RPMI8226 (cell line): ENCODE measurements at regions not wholly inside any gene's neighbourhood (a gene's known extent, or its start where the extent isn't known, plus 50 kb on each side); places are given as distances from the start of the nearest gene placed in this dataset.
"Not testable (repeated sequence)": the region's sequence is repeated elsewhere in the genome, so short reads cannot be mapped to it uniquely, and the experiment has no call there.

Experiments
- DNase-seq: peaks from one replicate; pipeline ENCODE4 v3.0.0-alpha.2; 2015

DNA sequence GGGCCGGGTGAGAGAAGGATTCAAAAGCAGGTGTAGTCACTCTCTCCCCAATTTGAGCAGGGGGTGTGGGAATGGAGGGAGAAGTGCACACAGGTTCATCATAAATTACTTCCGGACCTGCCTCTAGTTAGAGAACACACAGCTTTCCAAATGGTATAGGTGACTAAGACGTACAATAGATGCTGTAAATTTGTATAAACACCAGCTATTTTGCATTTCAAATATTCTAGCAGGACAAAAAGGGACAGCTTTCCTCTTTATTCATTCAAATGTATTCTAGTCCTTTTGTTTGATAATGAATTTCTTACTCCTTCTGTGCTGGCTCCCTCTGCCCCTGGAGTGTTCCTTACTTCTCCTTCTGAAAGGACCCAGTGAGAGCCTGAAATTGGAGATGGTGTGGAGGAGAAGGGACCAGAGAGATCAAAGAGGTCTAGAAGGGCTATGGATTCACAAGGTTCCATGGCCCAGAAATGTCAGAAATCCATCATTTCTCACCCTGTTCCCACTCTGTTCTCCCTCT is 53.2 kb upstream of the SH3BP4 start:
- DNase-seq, result no peak

DNA sequence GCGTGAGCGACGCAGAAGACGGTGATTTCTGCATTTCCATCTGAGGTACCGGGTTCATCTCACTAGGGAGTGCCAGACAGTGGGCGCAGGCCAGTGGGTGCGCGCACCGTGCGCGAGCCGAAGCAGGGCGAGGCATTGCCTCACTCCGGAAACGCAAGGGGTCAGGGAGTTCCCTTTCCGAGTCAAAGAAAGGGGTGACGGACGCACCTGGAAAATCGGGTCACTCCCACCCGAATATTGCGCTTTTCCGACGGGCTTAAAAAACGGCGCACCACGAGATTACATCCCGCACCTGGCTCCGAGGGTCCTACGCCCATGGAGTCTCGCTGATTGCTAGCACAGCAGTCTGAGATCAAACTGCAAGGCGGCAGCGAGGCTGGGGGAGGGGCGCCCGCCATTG is 63.4 kb upstream of the SH3BP4 start:
- not testable (repeated sequence) for DNase-seq

DNA sequence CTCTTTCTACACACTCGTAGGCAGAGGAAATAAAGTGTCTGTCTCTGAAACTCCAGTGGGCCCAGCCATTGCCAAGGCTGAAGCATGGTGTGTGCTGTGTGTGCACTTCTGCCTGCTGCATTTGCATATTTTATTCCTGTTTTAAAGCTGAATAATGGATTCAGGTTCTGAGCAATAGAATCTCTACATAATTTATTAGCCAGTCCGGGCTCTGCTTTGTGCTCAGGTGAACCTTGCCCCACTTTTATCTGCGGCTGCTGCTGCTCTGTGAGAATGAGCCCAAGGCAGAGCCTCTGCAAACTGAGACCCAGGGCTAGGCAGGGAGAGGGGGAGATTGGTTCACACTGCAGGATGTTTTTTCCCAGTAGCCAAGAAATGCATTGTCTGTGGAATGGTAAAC is 64.6 kb upstream of the SH3BP4 start:
- DNase-seq, result no peak

DNA sequence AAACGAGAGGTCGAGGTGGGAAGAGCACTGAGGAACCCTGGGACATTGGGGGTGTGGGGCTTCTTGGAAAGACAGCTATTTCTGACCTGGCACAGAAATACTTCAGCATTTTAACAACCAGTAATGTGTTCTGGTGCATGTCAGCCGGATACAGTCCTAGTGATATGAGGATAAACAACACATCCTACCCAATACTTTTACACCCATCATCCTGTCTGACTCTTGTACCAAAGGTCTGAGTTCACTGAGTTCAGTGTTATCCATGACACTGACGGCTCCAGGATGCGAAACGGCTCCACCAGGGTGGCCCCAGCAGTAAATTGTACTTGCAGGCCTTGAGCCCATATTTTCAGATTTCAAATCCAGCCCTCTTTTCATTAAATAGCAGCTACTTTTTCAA is 65.9 kb upstream of the SH3BP4 start:
- no peak for DNase-seq

DNA sequence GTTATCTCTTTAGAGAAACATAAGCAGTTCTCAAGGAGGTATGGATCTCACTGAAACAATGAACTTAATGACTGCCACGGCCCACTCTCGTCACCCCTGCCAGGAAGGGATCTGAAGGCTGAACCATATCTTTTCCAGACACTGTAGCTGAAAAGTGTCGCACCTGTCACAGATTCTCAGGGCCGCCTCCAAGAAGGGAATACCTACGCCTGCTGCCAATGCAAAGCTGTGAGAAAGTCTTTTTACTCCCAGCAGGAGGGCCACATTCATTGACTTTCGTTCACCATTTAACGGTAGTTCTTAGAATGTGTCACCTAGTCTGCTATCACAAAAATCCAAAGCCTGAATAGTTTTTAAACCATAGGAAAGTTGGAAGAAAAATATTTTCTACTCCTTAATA is 66.7 kb upstream of the SH3BP4 start:
- DNase-seq, result no peak

DNA sequence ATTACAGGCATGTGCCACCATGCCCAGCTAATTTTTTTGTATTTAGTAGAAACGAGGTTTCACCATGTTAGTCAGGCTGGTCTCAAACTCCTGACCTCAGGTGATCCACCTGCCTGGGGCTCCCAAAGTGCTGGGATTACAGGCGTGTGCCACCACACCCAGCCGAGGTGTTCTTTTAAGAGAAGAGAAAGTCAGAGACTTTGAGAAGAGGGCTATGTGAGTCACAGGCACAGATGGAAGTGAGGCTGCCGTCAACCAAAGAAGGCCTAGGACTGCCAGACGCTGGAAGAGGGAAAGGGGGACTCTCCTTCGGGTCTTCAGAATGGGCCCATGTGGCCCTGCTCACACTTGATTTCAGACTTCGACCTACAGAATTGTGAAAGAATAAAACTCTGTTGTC is 67.2 kb upstream of the SH3BP4 start:
- no peak for DNase-seq

DNA sequence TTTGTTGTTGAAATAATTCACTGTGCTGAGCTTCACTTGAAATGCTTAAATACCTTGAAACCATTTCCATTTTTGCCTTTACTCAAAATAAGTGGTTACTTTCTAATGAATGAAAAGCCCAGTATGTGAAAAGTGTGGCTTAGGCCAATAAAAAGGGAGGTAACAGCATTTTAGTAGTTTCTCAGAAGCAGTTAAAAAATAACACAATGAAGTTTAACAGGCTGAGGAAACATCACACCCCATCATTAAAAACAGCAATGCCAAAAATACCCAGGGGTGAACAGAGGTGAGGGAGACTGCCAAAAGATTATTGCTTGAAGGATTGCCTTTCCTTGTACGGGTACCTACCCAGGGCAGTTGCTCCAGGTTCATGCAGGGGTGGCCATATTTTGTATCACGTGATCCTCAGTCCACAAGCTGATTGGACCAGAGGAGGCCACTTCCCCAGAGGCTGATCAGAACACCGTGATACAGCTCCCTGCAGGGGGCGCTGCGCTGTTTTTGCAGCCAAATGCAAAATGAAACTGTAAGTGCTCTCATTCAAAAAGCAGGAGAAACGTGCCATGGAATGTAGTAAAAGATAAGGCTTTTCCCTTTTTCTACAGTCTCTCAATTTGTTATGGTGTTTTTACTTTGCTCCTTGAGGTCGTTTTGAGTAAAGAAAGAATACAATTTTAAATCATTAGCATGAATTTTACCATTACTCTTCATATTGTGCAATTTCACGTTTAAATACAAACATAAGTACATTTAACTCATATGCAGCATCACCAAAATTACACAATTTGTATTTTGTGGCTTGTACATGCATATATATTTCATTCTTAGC is 70.2 kb upstream of the SH3BP4 start:
- peak; percentile 69 for DNase-seq

DNA sequence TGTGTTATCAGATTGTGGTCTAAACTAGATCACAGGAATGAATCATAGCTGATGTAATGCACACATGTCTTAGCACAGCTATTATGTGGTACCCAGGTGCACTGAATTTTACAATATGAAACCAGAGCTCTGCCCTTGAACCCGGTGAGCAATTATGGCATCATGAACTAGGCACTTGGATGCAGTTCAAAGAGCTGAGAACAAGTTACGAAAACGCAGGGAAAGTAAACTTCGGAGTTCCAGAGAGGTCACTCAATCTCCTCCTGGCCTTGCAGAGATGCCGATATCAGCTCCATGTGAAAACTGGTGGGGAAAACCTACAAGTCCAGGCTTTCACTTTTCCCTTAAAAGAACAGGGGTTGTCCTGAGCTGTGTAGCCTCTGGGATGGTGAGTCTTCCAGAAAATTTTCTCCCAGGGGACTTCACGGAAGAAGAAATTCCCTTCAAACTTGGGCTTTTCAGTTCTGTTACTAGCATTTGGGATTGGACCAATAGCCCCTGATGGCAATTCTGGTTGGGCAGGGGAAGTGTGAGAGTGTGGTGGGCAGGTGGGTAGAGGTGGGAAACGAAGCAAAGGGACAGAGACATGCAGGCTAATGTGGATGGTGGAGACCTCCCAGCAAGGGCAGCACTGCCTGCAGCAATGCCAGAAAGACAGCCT is 71.1 kb upstream of the SH3BP4 start:
- DNase-seq, result peak; percentile 26

DNA sequence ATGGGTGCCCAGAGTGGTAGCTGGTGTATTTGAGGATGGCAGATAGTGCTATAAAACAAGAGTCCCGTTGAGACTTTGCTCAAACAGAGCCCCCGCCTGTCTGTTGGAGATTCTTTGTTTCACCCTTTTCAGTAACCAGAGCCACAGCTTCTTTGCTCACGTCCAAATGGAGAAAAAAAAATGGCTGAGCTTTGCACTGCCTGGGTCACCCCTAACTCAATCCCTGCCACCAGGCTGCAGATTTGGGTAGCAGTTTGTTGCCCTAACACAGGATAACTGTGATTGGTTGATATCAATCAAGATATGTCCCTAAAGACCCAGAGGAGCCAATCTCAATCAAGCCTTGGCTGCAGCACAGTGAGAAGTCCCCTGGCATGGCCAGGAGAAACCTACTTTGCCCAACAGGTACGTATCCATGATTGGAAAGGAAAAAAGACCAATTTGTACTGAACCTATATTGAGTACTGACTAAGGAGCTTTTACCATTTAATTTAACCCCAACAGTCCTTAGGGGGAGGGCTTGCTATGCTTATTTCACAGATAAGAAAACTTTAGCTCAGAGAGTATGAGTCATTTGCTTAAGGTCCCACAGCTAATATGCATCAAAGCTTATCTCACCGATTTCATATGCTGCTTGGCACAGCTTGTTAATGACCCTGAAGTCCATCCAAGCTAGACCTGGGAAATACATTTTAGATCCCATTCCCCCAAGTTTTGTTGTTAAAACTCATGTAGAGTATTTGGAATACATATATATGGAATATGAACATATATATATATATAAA is 72.0 kb upstream of the SH3BP4 start:
- no peak for DNase-seq

DNA sequence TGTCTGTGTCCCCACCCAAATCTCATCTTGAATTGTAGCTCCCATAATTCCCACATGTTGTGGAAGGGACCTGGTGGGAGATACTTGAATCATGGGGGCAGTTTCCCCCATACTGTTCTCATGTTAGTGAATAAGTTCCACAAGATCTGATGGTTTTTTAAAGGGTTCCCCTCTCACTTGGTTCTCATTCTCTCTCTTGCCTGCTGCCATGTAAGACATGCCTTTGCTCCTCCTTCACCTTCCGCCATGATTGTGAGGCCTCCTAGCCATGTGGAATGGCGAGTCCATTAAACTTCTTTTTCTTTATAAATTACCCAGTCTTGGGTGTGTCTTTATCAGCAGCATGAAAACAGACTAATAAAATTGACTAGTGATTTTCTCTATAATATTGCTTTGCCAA is 75.2 kb upstream of the SH3BP4 start:
- DNase-seq, result not testable (repeated sequence)

DNA sequence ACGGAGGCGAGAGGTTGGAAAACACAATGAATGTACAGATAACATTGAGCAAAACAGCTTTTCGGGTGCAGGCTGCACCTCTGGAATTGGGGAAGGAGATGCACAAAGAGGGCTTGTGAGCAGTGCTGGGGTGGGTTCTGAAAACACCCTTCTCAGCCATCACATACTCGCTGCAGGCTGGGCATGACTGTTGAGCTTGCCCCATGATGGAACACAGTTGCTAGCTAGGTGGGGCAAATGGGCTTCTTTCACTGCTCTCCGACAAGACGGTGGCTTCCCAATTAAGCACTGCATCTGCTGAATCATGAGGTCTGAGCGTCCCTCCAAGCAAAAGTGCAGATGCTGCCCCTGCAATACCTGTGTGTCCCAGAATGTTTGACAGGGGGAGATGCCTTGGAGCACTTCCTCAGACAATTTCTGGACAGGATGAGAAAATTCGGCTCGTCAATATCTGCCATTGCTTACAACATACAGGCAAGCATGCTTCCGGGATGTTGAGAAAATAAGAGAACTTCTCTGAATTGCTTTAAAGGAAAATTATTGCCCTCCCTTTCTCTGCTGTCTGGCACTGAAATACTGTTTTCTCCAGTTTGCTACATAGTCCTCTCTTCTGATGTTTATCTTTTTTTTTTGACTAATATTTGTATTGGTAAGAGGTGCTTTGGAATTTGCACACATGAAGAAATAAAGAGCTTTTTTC is 77.3 kb upstream of the SH3BP4 start:
- DNase-seq, result no peak

DNA sequence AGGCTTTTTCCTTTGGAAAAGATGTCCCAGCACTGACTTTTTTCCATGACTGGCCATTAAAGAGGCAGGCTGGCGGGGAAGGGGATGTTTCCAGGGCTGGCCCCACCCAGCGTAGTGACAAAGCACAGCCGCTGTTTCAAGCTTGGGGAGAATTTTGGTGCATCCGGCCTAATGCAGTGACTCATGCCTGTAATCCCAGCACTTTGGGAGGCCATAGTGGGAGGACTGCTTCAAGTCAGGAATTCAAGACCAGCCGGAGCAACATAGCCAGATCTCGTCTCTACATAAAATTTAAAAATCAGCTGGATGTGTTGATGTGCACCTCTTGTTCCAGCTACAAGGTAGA is 78.0 kb upstream of the SH3BP4 start:
- no peak for DNase-seq

DNA sequence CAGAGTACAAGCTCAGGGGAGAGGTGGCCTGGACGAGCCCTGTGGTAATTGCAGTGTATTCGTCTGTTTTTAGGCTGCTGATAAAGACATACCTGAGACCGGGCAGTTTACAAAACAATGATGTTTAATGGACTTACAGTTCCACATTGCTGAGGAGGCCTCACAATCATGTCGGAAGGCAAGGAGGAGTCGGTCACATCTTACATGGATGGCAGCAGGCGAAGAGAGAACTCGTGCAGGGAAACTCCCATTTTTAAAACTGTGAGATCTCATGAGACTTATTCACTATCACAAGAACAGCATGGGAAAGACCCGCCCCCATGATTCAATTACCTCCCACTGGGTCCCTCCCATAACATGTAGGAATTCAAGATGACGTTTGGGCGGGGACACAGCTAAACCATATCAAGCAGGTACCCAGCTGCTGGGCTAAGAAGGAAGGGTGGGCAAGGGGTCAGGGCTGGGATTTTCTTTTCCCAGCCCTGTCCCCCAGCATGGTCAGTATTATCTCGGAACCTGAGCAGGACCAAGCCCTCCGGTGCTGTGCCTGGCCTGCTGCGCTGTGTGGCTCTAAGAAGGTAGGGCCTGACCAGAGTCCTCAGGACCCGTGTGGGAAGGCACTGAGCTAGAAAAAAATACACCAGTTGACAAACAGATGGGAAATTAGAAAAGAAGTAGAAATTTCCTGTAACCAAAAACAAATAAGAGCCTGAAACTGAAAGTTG is 78.6 kb upstream of the SH3BP4 start:
- no peak for DNase-seq

DNA sequence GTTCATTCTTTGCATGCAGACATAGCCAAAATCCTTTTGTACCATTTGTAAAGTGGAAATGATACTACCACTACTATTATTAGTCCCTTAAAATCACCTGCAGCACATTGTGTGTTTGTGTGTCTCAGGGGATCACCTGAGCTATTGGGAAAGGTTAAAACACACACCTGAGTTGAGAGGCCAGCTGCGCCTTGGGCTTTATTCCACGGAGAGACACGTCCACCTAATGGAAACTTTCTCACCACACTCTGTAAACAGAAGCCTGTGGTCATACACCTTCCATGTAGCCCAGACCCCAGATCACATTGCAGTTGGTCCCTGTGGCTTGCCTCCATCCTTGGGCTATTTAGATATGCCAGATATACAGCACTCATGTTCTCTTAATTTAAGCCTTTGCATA is 81.8 kb upstream of the SH3BP4 start:
- DNase-seq, result no peak

DNA sequence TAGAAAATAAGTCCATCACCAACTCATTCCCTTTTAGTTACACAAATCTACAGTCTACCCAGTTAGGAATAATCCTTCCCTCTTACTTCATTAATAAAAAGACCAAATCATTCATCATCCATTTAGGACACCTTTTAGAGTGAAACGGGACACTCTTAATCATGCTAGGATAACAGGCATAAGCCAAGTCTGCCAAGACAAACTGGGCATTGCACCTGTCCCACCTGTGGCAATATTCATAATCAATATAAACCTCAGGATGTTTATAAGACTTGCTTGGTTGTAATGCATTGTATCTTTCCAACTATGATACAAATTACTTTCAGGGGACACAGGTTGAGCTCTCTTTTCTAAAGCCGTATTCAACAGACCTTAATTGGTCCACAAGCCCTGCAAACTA is 82.7 kb upstream of the SH3BP4 start:
- no peak for DNase-seq

DNA sequence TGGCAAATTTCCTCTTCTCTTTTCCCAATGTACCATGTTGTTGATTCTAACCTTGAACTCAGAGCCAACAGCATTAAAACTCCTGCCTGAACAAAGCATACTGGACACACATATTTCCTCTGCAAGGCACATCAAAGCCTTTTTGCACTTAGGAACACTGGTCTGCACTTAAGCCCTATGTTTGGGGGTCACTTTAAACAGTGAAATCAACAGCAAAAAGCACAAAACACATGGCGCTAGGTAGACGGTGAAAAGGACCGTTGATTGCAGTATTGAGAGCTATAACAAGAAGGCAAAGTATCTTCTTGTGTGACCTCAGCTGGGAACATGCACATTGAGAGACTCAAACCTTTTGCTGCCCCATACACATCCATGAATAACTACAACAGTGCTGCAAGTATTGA is 83.9 kb upstream of the SH3BP4 start:
- DNase-seq, result no peak

DNA sequence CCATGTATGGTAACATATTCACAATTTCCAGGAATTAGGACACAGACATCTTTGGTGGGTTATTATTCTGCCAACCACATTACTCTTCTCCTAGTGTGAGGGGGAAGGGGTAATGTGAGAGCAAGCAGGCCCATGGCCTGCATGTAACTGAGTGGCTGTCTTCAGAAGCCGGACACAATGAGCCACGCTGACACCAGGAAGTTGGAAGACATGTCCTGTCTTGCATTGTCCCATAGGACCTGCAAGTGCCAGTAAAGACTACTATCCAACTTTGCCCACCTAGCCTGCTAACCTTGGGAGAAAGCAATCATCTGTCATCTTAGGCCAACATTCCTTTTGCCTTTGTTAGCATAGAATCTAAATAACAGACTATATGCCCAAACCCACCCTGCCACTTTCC is 86.2 kb upstream of the SH3BP4 start:
- no peak for DNase-seq

DNA sequence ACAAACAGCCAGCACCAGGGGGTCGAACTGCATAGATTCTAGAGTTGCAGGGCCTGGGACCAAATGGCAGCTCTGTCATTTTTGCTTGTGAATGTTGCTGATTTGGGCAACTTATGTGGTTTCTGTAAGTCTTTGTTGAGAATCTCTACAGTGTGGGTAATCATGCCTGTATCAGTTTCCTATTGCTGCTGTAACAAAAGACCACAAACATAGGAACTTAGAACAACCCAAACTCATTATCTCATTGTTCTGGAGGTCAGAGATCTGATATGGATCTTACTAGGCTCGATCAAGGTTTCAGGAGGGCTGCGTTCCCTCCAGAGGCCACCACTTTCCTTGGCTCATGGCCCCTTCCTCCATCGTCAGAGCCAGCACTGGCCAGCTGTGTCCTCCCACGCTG is 86.8 kb upstream of the SH3BP4 start:
- DNase-seq, result no peak

DNA sequence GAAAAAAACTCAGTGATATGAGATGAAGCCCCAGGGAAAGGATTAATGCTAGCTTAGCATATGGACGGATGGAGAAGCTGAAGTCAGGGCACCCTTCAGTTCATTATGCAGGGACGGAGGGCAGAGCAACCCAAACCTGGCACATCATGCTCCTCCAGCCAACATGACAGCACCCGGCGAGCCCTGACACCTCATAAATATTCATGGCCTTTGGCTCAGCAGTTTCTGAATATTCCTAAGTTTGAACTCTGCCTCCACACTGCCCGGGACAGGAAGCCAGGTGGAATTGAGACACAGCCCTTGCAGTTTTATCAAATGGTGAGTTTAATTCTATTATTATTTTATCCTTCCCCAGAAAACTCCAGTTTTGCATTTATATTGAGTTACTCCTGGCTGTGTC is 87.3 kb upstream of the SH3BP4 start:
- no peak for DNase-seq

DNA sequence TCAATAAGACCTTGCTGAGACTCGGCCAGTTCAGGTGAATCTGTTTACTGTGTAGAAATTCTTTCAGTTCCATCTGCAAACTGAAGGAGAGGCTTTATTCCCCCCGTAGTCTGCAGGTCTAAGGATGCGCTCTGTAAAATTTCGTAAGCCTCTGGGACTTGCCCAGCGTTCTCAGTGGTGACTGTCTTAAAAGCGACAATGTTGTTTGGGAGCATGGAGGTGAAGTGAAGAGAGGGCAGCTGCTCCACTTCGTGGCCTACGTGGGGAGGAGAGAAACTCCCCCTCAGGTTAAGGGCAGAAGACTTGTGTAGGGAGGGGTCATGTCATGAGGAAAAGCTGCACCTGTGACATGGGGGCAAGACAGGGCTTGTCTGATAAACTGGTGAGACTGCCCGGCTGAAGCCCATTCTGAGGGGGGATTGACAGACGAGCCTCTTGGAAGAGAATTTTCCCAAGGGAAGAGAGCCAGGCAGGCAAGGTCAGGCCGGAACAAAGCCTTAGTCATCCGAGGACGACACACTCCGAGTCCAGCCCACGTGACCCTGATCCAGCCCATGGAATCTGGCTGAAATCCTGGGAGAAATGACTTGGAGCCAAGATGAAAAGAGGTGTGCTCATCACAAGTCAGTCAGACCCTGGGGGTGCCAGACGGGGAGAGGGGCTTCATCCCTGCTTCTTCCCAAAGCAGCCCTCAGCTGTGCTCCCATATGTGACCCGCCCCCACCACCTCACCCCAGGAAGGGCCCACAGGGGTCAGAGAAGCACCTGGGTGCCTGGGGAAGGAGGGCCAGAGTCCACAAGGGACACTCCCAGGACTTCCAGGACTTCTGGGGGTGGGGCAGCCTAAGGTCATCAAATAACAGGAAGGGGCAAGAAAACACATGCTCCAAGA is 88.5 kb upstream of the SH3BP4 start:
- no peak for DNase-seq
